GM23338 (cell line): ENCODE measurements at regions not wholly inside any gene's neighbourhood (a gene's known extent, or its start where the extent isn't known, plus 50 kb on each side); places are given as distances from the start of the nearest gene placed in this dataset.

Experiments
- ATAC-seq: fragments of 200-7000 bp; cut with Tn5 transposase; 3 replicates; pipeline ENCODE4 v1.9.1; 2020
- DNase-seq: peaks from one replicate; pipeline ENCODE4 v3.0.0-alpha.2; 2015; ENCODE audit warnings: low spot score
- H2AFZ ChIP-seq: fragments of 200-600 bp; sonication (generic); 2 replicates; pipeline ENCODE4 v1.8.0; 2016; ENCODE audit warnings: antibody characterized with exemption, mild to moderate bottlenecking, moderate library complexity
- H3F3A ChIP-seq: fragments of 200-600 bp; sonication (generic); replicated peaks from 2 replicates; pipeline ENCODE4 v1.8.0; 2017; ENCODE audit warnings: antibody characterized with exemption, mixed run types, low read depth
- H3K27ac ChIP-seq: fragments of 200-600 bp; sonication (generic); 2 replicates; pipeline ENCODE4 v1.6.1; 2016; ENCODE audit warnings: low read depth
- H3K27me3 ChIP-seq: fragments of 200-600 bp; sonication (generic); 2 replicates; pipeline ENCODE4 v1.8.0; 2016; ENCODE audit warnings: mild to moderate bottlenecking, mixed run types, moderate library complexity; ENCODE audit not compliant: insufficient read depth
- H3K36me3 ChIP-seq: fragments of 200-600 bp; sonication (generic); 2 replicates; pipeline ENCODE4 v1.8.0; 2016; ENCODE audit warnings: mild to moderate bottlenecking; ENCODE audit not compliant: insufficient read depth
- H3K4me1 ChIP-seq: fragments of 200-600 bp; sonication (generic); 2 replicates; pipeline ENCODE4 v1.8.0; 2016; ENCODE audit warnings: mild to moderate bottlenecking, moderate library complexity; ENCODE audit not compliant: insufficient read depth
- H3K4me2 ChIP-seq: fragments of 200-600 bp; sonication (generic); 2 replicates; pipeline ENCODE4 v1.7.1; 2017; ENCODE audit warnings: mixed run types
- H3K4me3 ChIP-seq: fragments of 200-600 bp; sonication (generic); 2 replicates; pipeline ENCODE4 v1.6.1; 2016; ENCODE audit warnings: mixed run types
- H3K79me2 ChIP-seq: fragments of 200-600 bp; sonication (generic); replicated peaks from 2 replicates; pipeline ENCODE4 v1.8.0; 2017; ENCODE audit warnings: mild to moderate bottlenecking; ENCODE audit not compliant: insufficient read depth
- H3K9me2 ChIP-seq: fragments of 200-600 bp; sonication (generic); 2 replicates; pipeline ENCODE4 v1.8.0; 2017; ENCODE audit not compliant: insufficient read depth
- H4K20me1 ChIP-seq: fragments of 200-600 bp; sonication (generic); replicated peaks from 2 replicates; pipeline ENCODE4 v1.8.0; 2017; ENCODE audit warnings: mild to moderate bottlenecking; ENCODE audit not compliant: insufficient read depth
- H3K27ac Mint-ChIP-seq: 2 replicates; pipeline ENCODE4 v1.8.0; 2020; ENCODE audit warnings: inconsistent platforms, mild to moderate bottlenecking, moderate library complexity, mixed read lengths
- H3K27me3 Mint-ChIP-seq: 3 replicates; pipeline ENCODE4 v1.8.0; 2022; ENCODE audit warnings: low read depth, mild to moderate bottlenecking, moderate library complexity, mixed read lengths, inconsistent platforms; ENCODE audit not compliant: insufficient read depth, poor library complexity
- H3K36me3 Mint-ChIP-seq: 3 replicates; pipeline ENCODE4 v1.8.0; 2021; ENCODE audit warnings: low read depth, mild to moderate bottlenecking, inconsistent platforms, moderate library complexity, mixed read lengths
- H3K4me1 Mint-ChIP-seq: 3 replicates; pipeline ENCODE4 v1.8.0; 2020; ENCODE audit warnings: mild to moderate bottlenecking, inconsistent platforms, mixed read lengths
- H3K4me3 Mint-ChIP-seq: 3 replicates; pipeline ENCODE4 v1.8.0; 2021; ENCODE audit warnings: moderate library complexity, mild to moderate bottlenecking, inconsistent platforms, mixed read lengths
- H3K9me3 Mint-ChIP-seq: 3 replicates; pipeline ENCODE4 v1.8.0; 2020; ENCODE audit warnings: moderate library complexity, mild to moderate bottlenecking, inconsistent platforms, mixed read lengths
- CREB1 ChIP-seq: fragments of 250-450 bp; sonication (Bioruptor Pico); IDR thresholded peaks from 2 replicates; pipeline ENCODE4 v1.5.0; 2020; ENCODE audit warnings: low read depth, mild to moderate bottlenecking, moderate library complexity
- CTCF ChIP-seq, 2 experiments: fragments of 200-600 bp in 1 of 2; sonication (generic) in 1 of 2; conservative IDR thresholded peaks; 2 replicates each; pipeline versions ENCODE4 v1.5.1 to v1.6.1; 2016 to 2017; ENCODE audit warnings: antibody characterized with exemption in 2 of 2, low read depth in 2 of 2, mild to moderate bottlenecking in 2 of 2, moderate library complexity in 1 of 2
- ETS1 ChIP-seq: IDR thresholded peaks from 2 replicates; pipeline ENCODE4 v1.6.1; 2016; ENCODE audit warnings: antibody characterized with exemption
- EZH2 ChIP-seq: fragments of 200-600 bp; sonication (generic); IDR thresholded peaks from one replicate; pipeline ENCODE4 v1.8.0; 2017; ENCODE audit warnings: antibody characterized with exemption, mild to moderate bottlenecking, low read depth; ENCODE audit not compliant: unreplicated experiment
- EZH2phosphoT487 ChIP-seq: fragments of 200-600 bp; sonication (generic); IDR thresholded peaks from one replicate; pipeline ENCODE4 v1.8.1; 2018; ENCODE audit warnings: antibody characterized with exemption; ENCODE audit not compliant: unreplicated experiment
- NANOG ChIP-seq: IDR thresholded peaks from 2 replicates; pipeline ENCODE4 v1.6.1; 2016; ENCODE audit warnings: antibody characterized with exemption, borderline replicate concordance
- POLR2AphosphoS5 ChIP-seq: IDR thresholded peaks from 2 replicates; pipeline ENCODE4 v1.6.1; 2016; ENCODE audit warnings: antibody characterized with exemption, low read depth
- REST ChIP-seq: IDR thresholded peaks from one replicate; pipeline ENCODE4 v1.6.1; 2018; ENCODE audit warnings: antibody characterized with exemption; ENCODE audit not compliant: unreplicated experiment
- STAT1 ChIP-seq: IDR thresholded peaks from one replicate; pipeline ENCODE4 v1.6.1; 2016; ENCODE audit warnings: antibody characterized with exemption; ENCODE audit not compliant: unreplicated experiment
- ZNF331 ChIP-seq: fragments of 250-450 bp; sonication (Bioruptor Pico); IDR thresholded peaks from 2 replicates; pipeline ENCODE4 v1.5.0; 2020; ENCODE audit warnings: low read depth, mild to moderate bottlenecking, moderate library complexity
- TF ChIP-seq, protein P1 (sequence below): fragments of 250-450 bp; sonication (Bioruptor Pico); IDR thresholded peaks from 2 replicates; pipeline ENCODE4 v1.5.0; 2020; ENCODE audit warnings: mild to moderate bottlenecking, moderate library complexity

DNA sequence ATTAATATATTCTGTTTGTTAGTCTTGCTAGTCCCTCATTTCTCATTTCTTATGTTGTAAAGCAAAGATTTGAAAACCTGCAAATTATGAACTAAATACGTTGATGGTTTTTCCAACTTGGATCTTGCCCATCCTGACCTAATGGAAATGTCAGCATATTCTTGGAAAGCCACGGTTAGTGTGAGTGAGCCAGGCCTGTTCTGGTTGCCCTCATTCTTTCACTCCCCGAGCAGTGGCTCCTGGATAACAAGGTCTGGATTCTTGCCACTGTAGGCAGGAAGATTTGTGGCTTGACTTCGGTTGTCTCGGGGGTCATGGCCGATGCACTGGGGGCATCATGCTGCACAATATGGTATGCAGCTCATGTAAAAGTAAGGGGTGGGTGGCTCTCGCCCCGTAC, 359.1 kb downstream of the MEIS1 start:
- H3K4me3 ChIP-seq: no peak overlapping the region
- H3K79me2 ChIP-seq: no peaks in the 10 kb centered on the region
- H3K27me3 Mint-ChIP-seq: peaks cover 2% of the 10 kb centered on the region
- no peak overlapping the region for H3K27ac Mint-ChIP-seq
- no peaks in the 10 kb centered on the region for H3K4me1 Mint-ChIP-seq
- H2AFZ ChIP-seq: no peak overlapping the region
- DNase-seq: no peak
- no peaks in the 10 kb centered on the region for H3F3A ChIP-seq
- no peaks in the 10 kb centered on the region for H3K36me3 Mint-ChIP-seq
- H3K36me3 ChIP-seq: no peaks in the 10 kb centered on the region
- no peaks in the 10 kb centered on the region for H3K9me2 ChIP-seq
- H3K4me3 Mint-ChIP-seq: no peak overlapping the region
- H3K4me2 ChIP-seq: no peak overlapping the region
- H3K4me1 ChIP-seq: no peaks in the 10 kb centered on the region
- H3K27ac ChIP-seq: no peak overlapping the region
- no peak for TF ChIP-seq EZH2phosphoT487
- TF ChIP-seq, protein P1, sequence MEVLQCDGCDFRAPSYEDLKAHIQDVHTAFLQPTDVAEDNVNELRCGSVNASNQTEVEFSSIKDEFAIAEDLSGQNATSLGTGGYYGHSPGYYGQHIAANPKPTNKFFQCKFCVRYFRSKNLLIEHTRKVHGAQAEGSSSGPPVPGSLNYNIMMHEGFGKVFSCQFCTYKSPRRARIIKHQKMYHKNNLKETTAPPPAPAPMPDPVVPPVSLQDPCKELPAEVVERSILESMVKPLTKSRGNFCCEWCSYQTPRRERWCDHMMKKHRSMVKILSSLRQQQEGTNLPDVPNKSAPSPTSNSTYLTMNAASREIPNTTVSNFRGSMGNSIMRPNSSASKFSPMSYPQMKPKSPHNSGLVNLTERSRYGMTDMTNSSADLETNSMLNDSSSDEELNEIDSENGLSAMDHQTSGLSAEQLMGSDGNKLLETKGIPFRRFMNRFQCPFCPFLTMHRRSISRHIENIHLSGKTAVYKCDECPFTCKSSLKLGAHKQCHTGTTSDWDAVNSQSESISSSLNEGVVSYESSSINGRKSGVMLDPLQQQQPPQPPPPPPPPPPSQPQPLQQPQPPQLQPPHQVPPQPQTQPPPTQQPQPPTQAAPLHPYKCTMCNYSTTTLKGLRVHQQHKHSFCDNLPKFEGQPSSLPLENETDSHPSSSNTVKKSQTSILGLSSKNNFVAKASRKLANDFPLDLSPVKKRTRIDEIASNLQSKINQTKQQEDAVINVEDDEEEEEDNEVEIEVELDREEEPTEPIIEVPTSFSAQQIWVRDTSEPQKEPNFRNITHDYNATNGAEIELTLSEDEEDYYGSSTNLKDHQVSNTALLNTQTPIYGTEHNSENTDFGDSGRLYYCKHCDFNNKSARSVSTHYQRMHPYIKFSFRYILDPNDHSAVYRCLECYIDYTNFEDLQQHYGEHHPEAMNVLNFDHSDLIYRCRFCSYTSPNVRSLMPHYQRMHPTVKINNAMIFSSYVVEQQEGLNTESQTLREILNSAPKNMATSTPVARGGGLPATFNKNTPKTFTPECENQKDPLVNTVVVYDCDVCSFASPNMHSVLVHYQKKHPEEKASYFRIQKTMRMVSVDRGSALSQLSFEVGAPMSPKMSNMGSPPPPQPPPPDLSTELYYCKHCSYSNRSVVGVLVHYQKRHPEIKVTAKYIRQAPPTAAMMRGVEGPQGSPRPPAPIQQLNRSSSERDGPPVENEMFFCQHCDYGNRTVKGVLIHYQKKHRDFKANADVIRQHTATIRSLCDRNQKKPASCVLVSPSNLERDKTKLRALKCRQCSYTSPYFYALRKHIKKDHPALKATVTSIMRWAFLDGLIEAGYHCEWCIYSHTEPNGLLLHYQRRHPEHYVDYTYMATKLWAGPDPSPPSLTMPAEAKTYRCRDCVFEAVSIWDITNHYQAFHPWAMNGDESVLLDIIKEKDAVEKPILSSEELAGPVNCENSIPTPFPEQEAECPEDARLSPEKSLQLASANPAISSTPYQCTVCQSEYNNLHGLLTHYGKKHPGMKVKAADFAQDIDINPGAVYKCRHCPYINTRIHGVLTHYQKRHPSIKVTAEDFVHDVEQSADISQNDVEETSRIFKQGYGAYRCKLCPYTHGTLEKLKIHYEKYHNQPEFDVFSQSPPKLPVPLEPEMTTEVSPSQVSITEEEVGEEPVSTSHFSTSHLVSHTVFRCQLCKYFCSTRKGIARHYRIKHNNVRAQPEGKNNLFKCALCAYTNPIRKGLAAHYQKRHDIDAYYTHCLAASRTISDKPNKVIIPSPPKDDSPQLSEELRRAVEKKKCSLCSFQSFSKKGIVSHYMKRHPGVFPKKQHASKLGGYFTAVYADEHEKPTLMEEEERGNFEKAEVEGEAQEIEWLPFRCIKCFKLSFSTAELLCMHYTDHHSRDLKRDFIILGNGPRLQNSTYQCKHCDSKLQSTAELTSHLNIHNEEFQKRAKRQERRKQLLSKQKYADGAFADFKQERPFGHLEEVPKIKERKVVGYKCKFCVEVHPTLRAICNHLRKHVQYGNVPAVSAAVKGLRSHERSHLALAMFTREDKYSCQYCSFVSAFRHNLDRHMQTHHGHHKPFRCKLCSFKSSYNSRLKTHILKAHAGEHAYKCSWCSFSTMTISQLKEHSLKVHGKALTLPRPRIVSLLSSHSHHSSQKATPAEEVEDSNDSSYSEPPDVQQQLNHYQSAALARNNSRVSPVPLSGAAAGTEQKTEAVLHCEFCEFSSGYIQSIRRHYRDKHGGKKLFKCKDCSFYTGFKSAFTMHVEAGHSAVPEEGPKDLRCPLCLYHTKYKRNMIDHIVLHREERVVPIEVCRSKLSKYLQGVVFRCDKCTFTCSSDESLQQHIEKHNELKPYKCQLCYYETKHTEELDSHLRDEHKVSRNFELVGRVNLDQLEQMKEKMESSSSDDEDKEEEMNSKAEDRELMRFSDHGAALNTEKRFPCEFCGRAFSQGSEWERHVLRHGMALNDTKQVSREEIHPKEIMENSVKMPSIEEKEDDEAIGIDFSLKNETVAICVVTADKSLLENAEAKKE (CRISPR knock-in tag): no peak
- no peak for TF ChIP-seq REST
- no peak for TF ChIP-seq STAT1
- TF ChIP-seq POLR2AphosphoS5: no peak
- no peak for TF ChIP-seq CREB1 (CRISPR knock-in tag)
- TF ChIP-seq NANOG: no peak
- no peak for TF ChIP-seq ETS1
- no peak for TF ChIP-seq CTCF (conservative IDR thresholded peaks at IDR 0.05; ENCODE audit: low read depth in 2 of 2)
- no peak for TF ChIP-seq EZH2
- TF ChIP-seq ZNF331 (CRISPR knock-in tag): no peak
- 0 out of 3 replicates have a peak, but pooled peaks cover 3% of the 10 kb centered on the region for H3K9me3 Mint-ChIP-seq
- no peaks in the 10 kb centered on the region for H3K27me3 ChIP-seq
- no peak for ATAC-seq
- H4K20me1 ChIP-seq: no peaks in the 10 kb centered on the region
